Omental fat pad (tissue), 3 donors: ENCODE measurements at regions not wholly inside any gene's neighbourhood (a gene's known extent, or its start where the extent isn't known, plus 50 kb on each side); places are given as distances from the start of the nearest gene placed in this dataset.
"Not testable (repeated sequence)": the region's sequence is repeated elsewhere in the genome, so short reads cannot be mapped to it uniquely, and the experiment has no call there.

Experiments
- ATAC-seq: fragments of 150-250 bp; one replicate; pipeline ENCODE4 v1.9.1; 2016; ENCODE audit warnings: mild to moderate bottlenecking, moderate library complexity; ENCODE audit not compliant: low FRiP score
- DNase-seq: peaks from one replicate; pipeline ENCODE4 v3.0.0-alpha.2; 2019; ENCODE audit warnings: low spot score
- TF ChIP-seq, protein P1 (sequence below), 3 donors: fragments of 450-650 bp; IDR thresholded peaks; one replicate each; pipeline ENCODE4 v1.5.1; 2016 to 2017; ENCODE audit warnings: antibody characterized with exemption in 3 of 3, mild to moderate bottlenecking in 3 of 3, moderate library complexity in 2 of 3

DNA sequence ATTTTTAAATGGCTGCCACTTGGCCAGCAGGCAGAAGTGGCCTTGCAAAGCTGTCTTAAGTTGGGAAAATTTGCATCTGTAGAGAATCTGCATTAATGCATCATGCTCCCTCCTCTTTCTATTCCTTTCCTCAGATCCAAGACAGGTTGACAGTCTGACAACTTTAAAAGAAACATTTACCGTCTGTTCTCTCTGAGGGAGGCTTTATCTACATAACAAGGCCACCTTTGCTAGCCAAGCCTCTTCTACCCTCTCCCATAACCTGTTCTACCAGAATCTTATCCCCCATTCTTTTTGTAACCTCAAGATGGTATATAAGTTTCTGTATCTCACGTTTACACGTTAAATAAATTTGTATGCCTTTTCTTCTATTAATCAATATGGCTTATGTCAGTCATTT is 271.9 kb downstream of the OSTF1 start:
- TF ChIP-seq, protein P1, sequence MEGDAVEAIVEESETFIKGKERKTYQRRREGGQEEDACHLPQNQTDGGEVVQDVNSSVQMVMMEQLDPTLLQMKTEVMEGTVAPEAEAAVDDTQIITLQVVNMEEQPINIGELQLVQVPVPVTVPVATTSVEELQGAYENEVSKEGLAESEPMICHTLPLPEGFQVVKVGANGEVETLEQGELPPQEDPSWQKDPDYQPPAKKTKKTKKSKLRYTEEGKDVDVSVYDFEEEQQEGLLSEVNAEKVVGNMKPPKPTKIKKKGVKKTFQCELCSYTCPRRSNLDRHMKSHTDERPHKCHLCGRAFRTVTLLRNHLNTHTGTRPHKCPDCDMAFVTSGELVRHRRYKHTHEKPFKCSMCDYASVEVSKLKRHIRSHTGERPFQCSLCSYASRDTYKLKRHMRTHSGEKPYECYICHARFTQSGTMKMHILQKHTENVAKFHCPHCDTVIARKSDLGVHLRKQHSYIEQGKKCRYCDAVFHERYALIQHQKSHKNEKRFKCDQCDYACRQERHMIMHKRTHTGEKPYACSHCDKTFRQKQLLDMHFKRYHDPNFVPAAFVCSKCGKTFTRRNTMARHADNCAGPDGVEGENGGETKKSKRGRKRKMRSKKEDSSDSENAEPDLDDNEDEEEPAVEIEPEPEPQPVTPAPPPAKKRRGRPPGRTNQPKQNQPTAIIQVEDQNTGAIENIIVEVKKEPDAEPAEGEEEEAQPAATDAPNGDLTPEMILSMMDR (IDR thresholded peaks at IDR 0.05) = no peak
- no peak for DNase-seq
- ATAC-seq = no peak

DNA sequence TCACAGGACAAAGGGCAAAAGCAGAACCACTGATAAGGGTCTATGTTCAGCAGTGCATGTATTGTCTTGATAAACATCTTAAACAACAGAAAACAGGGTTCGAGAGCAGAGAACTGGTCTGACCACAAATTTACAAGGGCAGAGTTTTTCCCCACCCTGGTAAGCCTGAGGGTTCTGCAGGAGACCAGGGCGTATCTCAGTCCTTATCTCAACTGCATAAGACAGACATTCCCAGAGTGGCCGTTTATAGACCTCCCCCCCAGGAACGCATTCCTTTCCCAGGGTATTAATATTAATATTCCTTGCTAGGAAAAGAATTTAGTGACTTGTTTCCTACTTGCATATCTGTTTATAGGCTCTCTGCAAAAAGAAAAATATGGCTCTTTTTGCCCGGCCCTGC is 274.1 kb downstream of the OSTF1 start:
- not testable (repeated sequence) for DNase-seq, ATAC-seq

DNA sequence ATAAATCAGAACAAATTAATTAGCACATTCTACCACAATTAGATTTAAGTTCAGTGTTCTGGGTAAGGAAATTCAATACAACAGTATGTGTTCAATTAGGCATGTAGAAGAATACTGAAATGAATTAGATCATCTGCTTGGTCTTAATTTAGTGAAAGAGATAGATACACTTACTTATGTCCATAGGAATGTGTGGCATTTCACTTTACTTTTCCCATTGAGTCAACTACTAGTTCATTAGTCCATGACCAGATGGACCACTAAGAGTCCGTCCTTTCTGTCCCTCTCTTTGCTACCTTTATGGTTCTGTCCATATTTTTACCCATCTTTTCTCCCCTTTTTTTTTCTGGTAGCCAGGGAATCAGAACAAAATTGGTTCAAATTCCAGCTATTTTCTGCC is 276.9 kb downstream of the OSTF1 start:
- no peak for ATAC-seq
- TF ChIP-seq, protein P1 (IDR thresholded peaks at IDR 0.05) = no peak
- no peak for DNase-seq

DNA sequence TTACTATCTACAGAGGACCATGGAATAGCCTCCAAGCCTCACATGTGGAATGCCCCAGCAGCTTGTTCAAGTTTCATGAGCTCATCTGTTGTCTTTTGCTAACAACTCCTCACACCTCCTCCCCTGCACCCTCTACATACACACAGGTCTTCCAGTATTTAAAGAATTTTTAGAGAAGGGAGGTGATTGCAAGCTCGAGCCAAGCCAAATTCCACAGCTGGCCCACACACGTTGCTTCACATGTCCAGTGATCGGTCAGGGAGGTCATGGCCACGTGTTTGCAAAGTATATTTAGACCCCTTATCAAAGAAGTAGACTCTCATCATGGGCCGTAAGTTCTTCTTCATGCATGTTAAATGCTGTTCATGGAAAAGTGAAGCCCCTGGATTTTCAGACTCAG is 281.7 kb downstream of the OSTF1 start:
- no peak for ATAC-seq
- TF ChIP-seq, protein P1 (IDR thresholded peaks at IDR 0.05) = no peak
- no peak for DNase-seq

DNA sequence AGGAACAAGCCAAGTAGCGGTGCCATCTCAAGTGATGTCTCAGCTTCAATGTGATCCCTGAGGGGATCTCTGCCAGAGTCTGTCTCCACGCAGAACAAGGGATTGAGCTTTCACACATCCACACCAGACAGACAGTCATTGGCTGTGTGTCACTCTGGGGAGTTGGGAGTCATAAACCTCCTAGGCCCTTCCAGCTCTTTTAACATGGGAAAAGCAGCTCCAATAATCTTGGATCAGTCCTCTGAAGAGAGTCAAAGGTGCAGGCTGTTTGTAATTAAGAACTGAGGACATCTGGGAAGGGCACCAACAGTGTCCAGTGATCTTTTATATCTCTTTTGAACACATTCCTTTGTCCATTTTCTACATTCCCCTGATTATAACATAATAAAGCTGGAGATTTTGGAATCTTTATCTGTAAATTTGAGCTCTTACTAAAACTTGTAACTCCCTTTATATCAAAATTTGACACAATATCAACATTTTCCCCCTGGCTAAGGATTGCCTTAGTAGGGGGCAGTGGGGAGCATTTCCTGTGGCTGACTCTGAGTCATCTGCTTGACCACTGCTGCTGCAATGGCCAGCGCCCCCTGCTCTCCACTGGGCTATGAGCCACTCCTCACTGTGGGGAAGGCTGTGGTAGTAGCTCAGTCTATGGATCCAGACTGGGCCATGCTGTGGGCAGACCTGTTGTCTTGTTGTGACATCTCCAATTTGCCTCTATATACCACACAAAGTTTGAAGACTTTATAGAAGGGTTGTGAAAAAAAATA is 284.4 kb downstream of the OSTF1 start:
- DNase-seq (no peak), ATAC-seq (peak; percentile 13)
- TF ChIP-seq, protein P1 (IDR thresholded peaks at IDR 0.05) = no peak

DNA sequence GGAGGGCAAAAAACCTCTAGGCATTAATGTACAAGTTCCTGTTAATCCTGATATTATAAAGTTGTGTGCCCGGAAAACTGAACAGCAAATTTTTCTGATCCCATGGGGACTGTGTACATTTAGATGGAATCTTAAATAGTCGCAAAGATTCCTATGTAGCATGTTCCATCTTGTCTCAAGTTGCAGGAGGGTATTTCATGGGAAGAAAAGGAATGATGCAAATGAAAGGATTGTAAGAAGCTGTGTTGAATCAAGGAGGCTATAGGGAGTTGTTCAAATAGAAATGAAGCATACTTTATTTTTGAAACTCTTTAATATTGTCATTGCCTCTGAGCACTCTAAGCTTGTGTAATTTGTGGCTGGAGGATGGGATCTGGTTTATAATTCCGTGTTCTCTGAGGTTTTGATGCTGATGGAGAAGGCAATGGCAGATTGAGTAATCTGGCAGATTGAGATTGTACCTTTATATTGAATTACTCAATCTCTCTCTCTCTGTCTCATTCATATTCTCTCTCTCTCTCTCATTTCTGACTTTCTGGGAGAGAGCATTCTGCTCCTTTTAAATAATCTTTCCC is 288.5 kb downstream of the OSTF1 start:
- ATAC-seq (no peak), DNase-seq (no peak)
- TF ChIP-seq, protein P1 (IDR thresholded peaks at IDR 0.05) = no peak

DNA sequence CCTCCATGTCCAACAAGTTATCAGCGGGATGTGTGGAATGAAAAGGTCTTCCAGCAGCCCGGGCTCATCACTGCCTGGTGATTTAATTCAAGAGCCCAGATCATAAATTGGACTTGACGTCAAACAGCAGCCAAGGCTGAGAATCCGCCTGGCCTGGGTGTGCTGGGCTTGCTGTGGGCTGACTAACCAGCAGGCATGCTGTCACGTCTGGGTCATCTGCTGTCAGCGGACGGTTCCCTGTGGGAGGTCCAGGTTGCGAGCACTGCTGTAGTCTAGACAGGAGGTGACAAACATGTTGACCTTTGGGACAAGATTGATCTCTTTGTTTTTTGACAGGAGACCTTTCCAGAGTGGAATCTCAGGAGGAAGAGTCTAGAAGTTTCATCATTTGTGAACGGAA is 289.7 kb downstream of the OSTF1 start:
- peak; percentile 83 for ATAC-seq
- TF ChIP-seq, protein P1 (IDR thresholded peaks at IDR 0.05) = no peak
- peak; percentile 23 for DNase-seq
